PFSK-1 (cell line): ENCODE measurements at regions not wholly inside any gene's neighbourhood (a gene's known extent, or its start where the extent isn't known, plus 50 kb on each side); places are given as distances from the start of the nearest gene placed in this dataset.

Source experiments
- POLR2AphosphoS5 ChIP-seq: IDR thresholded peaks from 2 replicates; pipeline ENCODE4 v1.6.1; 2012; ENCODE audit warnings: low read depth, mild to moderate bottlenecking, control low read depth, low read length, moderate library complexity
- REST ChIP-seq, 2 experiments: IDR thresholded peaks; 2 replicates each; pipeline versions ENCODE4 v1.6.1 to v1.8.0; 2011 to 2012; ENCODE audit warnings: low read depth in 2 of 2, low read length in 2 of 2, control low read depth in 1 of 2, inconsistent platforms in 1 of 2, mild to moderate bottlenecking in 1 of 2, moderate library complexity in 1 of 2; ENCODE audit not compliant: insufficient read depth in 1 of 2
- SIN3A ChIP-seq: IDR thresholded peaks from 2 replicates; pipeline ENCODE4 v1.6.1; 2012; ENCODE audit warnings: mild to moderate bottlenecking, low read length, moderate library complexity, borderline replicate concordance; ENCODE audit not compliant: insufficient read depth
- TAF1 ChIP-seq: IDR thresholded peaks from 2 replicates; pipeline ENCODE4 v1.6.1; 2012; ENCODE audit warnings: low read length, control low read depth, borderline replicate concordance; ENCODE audit not compliant: insufficient read depth

- TF ChIP-seq SIN3A (no peak), REST (IDR thresholded peaks at IDR 0.05; ENCODE audit: insufficient read depth in 1 of 2, low read depth in 2 of 2, low read length in 2 of 2) (no peak), POLR2AphosphoS5 (no peak), TAF1 (no peak)
These were observed 109.7 kb upstream of the MDGA2 start for GRCh38 chr14:47785058-47785457.
